ENCODE measurements at regions not wholly inside any gene's neighbourhood (a gene's known extent, or its start where the extent isn't known, plus 50 kb on each side); places are given as distances from the start of the nearest gene placed in this dataset.

- no peak for TF ChIP-seq CTCF (IDR thresholded peaks at IDR 0.05; ENCODE audit: insufficient read depth, low read depth, low read length)
- TF ChIP-seq EZH2 (IDR thresholded peaks at IDR 0.05; ENCODE audit: insufficient read depth, low read length) = no peak
These were observed 416.0 kb downstream of the KLF12 start for GRCh38 chr13:73718246-73718645.
